GM21515 (cell line): ENCODE measurements at regions not wholly inside any gene's neighbourhood (a gene's known extent, or its start where the extent isn't known, plus 50 kb on each side); places are given as distances from the start of the nearest gene placed in this dataset.
A peak's percentile ranks its signal among the peaks of the same experiment; 100 is the strongest.

Source experiments
- ATAC-seq: cut with Tn5 transposase; IDR thresholded peaks from one replicate; pipeline ENCODE4 v1.9.1; 2021; ENCODE audit not compliant: unreplicated experiment

DNA sequence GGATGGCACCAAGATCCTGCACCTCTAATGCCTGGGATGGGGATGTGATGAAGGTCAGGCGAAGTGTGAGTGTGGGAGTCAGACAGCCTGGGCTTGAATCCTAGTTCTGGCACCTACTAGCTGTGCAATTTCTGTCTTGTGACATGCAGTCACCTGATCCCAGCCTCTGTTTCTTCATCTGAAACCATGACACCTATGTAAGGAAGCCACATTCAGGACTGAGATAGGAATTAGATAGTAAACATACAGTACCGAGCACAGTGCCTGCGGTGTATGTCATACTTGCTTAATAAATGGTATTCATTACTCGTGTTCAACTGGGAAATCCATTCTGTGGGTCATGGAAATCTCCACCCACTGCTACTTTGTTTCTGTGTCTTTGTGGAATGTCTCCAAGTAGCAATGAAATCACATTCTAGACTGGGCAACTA is 140.6 kb upstream of the STC2 start:
- no peak for ATAC-seq

DNA sequence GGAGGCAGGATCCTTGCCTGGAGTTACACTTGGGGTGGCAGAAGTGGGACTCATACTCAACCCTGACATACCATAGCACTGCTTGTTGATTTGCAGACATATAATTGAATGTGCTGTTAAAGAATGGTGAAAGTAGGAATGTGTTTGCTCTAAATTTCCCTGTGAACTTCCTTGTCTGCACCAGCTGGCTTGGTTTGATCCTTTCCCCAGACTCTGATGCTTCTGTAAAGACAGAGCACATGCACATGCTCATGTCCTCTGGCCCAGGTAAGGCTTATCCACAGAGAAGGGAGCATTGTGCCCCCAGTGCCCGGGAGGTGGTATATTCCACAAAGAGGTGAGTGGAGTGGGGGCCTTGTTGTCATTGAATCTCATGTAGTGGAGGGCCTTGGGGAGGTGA is 138.0 kb upstream of the STC2 start:
- no peak for ATAC-seq

DNA sequence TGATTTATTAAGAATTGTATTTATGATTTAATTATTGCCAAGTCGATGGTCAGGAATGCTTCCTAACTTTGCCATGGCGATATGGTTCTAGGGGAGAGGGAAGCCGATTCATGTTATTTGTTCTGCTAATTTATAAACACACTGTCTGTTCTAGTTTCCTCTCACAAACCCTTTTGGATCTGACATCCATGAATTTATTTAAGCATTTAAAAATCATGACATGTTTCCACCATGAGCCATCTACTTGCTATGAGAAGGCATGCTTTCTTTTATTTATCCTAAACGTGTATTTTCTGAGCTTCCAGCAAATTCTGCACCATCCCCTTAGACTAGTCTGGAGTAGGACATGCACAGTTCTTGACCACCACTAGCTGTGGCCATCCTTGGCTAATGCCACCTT is 136.6 kb upstream of the STC2 start:
- no peak for ATAC-seq

DNA sequence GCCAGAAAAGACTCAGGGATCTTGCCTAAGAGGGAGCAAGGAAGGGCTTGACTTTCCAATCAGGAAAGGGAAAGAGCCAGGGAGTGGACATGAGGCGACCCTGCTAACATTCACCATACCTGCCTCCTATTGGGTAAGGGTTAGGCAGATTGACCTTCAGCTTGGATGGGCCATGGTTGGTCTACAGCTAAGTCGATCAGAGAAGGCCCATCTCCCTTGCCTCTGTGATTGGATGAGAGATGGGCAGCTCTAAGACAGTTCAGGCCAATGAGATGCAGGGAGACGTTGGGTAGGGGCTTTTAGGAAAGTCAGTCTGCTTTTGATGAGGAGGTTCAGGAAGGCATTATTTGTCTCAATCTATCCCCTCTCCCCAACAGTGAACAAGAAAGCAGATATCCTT is 135.0 kb upstream of the STC2 start:
- ATAC-seq: no peak

DNA sequence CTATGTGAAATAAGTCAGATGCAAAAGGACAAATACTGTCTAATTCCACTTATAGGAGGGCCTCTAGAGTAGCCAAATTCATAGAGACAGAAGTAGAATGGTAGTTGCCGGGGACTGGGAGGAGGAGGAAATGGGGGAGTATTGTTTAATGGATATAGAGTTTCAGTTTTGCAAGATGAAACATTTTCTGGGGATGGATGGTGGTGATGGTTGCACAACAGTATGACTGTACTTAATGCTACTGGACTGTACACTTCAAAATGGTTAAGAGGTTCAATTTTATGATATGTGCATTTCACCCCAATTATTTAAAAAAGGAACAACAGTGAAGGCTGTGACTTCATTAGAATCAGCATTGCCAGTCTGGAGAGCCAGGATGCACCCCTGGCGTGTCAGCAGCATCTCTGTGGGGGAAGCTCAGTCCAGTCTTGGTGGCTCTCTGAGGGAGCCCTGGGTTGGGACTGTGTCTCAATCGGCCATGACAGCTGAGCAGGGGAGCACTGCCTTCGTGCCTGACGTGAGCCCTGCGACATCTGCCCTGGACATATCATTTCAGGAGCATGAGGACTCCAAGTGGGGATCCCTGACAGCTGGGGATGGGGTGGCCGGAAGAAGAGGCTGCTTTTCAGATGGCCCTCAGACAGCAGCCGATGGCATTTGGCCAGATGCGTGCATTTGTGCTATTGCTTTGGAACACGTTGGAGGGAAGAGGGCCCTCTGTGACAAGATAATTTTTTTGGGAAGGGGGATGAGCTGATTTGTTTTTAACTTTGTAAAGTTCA is 130.8 kb upstream of the STC2 start:
- no peak for ATAC-seq

DNA sequence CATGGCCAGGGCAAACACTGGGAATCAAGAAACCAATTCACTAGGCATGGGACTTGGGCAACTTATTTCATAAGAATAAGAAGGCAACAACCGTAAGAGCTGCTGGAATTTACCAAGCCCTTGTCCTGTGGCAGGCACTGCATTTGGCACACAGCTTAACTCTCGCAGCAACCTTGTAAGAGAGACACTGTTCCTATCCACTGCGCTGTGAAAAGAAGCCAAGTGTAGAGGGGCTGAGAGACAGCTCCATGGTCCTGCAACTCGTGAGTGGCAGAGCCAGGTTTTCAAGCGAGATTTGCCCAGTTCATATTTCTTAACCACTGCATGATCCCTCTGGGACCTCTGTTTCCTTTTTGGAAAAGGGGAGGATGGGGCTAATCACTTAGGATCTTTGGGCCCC is 129.3 kb upstream of the STC2 start:
- no peak for ATAC-seq

DNA sequence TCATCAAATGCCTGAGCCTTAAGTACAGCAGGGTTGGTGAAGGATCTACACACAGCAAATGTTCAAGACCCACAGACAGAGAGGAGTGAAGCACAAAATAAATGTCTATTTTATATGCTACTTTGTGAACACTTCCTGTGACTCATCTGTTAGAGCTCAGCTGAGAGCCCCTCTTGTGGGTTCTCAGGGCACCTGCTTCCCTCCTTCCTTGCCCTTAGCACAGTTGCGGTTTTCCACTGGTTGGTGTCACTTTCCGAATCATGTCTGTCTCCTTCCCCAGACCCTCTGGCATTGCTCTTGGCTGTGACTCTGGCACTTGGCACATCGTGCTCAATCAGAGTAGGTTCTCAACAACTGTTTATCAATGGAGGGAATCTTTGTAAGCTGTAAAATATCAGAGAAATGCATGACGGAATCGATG is 128.5 kb upstream of the STC2 start:
- no peak for ATAC-seq

DNA sequence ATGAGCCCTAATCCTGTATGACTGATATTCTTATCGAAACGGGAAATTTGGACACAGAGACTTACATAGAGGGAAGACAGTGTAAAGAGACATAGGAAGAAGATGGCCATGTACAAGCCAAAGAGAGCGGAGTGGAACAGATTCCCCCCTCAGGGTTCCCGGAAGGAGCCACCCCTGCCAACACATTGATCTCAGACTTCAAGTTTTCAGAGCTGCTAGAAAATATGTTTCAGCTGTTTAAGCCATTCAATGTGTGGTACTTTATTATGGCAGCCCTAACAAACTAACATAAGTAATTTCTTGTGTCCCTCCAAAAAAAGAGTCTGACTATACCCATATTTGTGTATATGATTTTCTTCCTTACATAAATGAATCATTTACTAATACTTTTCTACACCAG is 128.0 kb upstream of the STC2 start:
- ATAC-seq: no peak

DNA sequence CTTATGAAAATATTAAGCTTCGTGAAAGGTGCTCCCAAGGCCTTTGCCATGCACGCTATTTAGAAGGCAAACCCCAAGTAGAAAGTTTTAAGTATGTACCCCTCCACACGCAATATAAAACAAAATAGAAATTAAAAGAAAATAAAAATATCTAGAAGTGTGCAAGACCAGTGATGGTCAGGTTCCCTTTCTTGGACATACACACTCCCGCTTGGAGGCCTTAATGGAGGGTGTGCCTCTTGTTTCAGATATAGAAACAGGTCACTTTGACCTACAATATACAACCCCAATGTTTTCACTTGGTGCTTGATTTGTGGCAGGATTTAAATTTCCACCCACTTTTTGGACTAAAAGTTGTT is 127.4 kb upstream of the STC2 start:
- no peak for ATAC-seq

DNA sequence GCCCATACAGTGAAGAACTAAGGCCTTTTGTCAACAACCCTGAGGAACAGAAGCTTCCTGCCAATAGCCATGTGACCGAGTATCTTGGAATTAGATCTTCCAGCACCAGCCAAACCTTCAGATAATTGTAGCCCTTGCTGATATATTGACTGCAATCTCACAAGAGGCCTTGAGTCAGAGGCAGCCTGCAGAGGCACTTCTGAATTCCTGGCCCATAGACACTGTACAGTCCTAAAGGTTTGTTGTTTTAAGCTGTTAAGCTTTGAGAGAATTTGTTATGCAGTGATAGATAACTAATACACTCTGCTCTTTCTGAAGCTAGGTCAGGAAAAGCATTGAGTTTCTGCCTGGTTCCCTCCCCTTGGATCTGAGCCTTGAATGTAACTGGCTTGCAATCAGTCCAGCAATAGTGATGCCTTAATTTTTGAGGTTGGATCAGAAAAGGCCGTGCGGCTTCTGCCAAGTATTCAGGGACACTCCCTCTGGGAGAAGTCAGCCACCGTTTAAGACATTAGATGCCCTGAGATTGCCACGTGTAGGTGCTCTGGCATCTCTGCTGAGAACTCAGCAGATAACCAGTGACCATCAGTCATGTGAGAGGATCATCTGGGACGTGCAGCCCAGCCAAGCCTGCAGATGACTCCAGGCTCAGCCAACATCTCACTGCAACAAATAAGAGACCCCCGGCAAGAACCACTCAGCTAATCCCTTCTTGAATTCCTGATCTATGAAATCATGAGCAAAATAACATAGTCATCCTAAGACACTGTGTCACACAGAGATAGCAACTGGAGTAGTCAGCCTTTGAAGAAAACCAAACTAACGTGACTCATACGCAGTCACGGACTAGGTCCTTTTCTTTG is 126.8 kb upstream of the STC2 start:
- ATAC-seq: no peak

DNA sequence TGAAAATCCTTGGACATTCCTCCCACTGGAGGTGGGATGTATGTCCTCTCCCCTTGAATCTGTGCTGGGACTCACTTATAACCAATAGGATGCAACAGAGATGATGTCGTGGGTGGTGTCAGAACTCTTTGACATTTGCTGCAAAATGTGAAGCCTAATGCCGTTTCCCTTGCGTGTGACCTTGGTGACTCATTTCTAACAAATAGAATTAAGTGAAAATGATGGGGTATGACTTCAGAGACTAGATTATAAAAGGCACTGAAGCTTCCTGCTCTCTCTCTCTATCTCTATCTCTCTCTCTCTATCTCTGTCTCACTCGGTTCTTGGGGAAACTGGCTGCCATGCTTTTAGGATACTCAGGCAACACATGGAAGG is 126.1 kb upstream of the STC2 start:
- ATAC-seq: no peak

DNA sequence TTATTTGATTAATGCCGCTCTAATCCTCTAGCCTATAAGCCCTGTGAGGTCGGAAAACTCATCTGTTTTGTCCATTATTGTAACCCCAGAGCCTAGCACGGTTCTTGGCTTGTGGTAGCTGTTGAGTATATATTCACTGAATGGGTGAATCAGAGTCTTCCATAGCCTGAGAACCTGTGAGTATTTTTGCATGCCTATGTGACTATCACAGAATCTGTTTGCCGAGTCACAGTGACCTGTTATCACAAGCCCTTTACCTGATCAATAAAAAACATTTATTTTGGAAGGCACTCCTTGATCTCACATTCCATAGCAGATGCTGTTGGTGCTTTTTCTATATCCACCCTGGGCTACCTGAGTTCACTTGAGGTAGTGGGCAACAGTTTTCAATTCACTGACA is 125.0 kb upstream of the STC2 start:
- ATAC-seq: no peak

DNA sequence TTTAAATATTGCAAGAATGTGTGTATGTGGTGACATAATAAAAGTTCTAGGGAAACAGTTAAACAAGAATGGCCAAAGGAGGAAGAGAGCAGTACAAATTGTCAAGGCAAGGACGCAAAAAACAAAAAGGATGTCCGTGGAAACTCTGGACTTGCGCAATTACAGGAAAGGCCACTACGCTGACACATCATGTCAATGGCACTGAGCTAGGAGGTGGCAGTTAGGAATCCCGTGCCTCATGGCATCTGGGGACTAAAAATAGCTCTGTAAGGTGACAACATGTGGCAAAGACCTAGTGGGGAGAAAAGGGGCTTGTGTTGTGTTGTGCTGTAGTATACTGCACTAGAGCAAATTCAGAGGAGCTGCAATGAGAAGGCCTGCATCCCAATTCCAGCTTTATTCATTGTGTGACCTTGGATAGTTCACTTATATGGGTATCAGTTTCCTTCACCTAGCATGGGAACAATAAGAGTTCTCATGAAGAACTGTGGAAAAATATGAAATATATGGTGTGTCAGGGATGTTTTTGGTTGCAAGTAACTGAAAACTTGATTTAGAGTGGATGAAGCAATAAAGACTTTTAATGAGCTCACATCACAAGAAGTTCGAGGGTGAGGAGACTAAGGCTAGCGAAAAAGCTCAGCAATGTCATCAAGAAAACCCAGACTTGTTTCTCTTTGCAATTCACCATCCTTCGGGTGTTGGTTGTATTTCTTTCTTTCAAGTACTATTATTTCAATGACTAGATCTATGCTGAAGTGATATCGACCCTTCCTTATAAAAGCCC is 124.1 kb upstream of the STC2 start:
- ATAC-seq: no peak

DNA sequence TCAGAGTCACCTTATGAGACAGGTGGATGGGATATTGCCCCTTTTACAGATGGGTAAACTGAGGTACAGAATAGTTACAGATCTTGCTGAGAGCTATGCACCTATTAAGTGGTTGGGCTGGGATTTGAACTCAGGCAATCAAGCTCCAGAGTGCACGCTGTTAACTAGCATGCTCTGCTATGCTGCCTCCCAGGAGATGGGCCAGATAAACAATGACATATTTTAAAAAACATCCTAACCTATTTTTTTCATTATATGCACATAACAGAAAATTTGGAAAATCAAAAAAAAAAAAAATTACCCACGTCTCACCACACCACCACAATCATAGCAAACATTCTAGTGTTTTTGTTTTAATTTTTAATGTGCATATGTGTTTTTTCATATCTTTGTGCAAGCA is 123.4 kb upstream of the STC2 start:
- ATAC-seq: no peak

DNA sequence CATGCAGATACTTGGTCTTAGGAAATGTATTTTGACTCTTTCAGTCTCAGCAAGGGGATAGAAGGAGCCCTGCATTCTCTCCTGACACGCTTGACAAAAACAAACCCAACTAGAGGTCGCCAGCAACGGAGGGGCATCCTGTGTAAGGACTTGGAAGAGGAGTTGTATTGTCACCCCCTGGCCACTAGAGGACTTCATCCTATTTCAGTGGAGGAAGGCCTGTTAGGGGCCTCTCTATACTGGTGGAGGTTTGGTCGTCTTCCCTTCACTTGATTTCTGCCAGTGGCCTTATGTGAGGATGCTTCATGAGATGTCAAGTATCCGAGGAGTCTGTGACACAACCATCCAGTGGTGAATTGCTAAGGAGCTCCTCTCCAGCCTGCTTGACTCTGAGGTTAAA is 122.8 kb upstream of the STC2 start:
- peak; percentile 76 for ATAC-seq

DNA sequence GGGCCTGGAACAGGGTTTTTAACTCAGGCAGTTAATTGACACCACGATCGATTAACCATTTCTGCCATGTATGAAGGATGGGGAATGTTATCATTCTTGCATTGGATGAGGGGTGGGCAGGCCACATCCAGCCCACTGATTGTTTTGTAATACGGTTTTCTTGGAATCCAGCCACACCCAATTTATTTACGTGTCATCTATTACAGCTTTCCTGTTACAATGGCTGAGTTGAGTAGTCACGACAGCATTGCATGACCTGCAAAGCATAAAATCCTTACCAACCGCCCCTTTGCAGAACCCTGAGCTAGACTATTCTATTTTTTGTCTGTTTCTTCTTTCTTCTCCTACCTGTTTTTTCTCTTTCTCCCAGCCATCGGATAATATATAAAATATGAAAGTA is 122.0 kb upstream of the STC2 start:
- ATAC-seq: no peak

DNA sequence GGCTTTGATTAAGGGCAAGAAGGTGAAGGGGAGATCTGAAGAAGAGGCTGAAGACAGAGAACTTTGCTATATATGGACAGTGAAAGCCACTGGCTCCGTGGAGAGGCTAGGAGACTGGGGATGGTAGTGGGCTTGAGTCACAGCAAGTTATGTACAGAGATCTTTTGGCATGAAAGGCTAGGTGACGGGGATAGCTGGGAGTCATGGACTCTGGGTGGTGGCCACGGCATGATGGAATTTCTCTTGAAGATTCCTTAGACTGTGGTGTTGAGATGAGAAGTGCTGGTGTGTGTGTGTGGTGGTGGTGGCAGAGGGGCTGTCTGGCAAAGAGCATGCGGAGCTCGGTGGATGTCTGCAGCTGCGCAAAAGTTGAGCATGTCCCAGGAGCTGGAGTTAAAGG is 120.6 kb upstream of the STC2 start:
- ATAC-seq: no peak

DNA sequence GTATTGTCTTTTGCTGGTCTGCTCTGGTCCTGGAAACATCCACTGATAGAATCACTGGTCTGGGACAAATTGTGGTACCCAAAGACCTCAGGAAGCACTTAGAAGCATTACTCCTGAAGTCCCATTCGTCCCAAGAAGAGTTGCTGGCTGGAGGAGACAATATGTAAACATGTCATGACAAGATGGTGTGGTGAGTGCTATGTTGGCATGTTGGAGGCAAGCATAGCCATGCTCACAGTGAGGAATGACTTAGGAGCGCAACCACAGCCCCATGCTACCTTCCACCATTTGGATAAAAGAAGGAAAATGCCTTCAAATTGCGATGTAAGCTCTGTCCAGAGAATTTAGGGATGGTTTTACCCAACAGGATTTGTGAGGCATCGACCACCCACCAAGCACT is 115.8 kb upstream of the STC2 start:
- no peak for ATAC-seq

DNA sequence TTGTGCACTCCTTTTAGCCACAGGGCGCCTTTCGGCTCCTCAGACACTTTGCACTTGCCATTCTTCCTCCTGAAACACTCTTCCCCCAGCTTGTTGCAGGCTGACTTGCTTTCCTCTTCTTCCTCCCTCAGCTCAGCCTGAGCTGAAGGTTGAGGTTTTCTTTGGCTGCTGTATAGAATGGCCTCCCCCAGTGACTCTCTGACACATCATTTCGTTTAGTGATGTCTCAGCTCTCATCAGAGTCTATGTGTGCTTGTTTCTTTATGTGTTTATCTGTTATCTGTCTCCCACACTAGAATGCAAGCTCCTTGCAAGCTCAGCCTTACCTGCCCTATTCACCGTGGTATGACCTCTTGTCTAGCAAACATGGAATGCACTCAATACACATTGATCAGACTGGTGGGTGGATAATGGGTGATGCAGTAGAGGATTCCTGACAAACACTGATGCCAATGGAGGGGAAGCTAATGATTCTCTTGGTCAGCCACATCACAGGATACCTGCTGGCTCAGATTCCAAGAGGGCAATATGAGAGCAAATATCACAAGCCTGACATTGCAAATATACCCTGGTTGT is 112.9 kb upstream of the STC2 start:
- no peak for ATAC-seq

DNA sequence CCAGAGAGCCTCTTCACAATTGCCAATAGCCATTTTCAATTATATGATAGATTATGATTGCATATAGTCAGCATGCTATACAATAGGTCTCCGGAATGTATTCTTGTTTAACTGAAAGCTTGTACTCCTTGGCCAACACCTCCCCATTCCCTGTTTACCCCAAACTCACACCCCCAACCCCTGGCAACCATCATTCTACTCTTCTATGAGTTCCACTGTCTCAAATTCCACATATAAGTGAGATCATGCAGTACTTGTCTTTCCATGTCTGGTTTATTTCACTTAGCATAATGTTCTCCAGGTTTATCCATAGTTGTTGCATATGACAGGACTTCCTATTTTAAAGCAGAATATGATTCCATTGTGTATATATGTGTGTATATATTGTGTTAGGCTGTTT is 110.7 kb upstream of the STC2 start:
- no peak for ATAC-seq

DNA sequence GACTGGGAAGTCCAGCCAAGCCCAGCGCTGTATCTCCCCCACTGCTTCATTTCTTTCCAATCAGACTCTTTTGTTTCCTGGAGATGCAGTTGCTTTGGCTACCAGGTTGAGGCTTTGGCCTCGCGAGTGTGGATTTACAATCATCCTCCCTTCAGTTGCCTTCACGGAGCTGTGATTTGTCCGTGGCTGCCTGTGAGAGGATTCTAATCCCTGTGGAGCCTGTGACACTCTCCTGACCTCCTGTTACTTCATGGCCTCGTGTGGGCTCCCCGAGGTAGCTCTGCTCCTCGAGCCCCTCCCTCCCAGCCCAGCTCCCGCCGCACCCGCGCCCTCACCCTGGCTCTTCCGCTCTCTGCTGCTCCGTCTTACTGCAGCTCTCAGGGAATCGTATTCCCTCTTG is 107.2 kb upstream of the STC2 start:
- no peak for ATAC-seq
